HCT116 (cell line): ENCODE measurements at regions not wholly inside any gene's neighbourhood (a gene's known extent, or its start where the extent isn't known, plus 50 kb on each side); places are given as distances from the start of the nearest gene placed in this dataset.

Experiments used
- ATAC-seq: fragments of 200-7000 bp; cut with Tn5 transposase; 2 replicates; pipeline ENCODE4 v1.9.1; 2020; ENCODE audit warnings: mild to moderate bottlenecking, moderate library complexity
- BruUV-seq: library from RNA; stranded (reverse); fragments of 400-500 nt; replicated peaks from 2 replicates; lab custom pipeline; 2021; lab: Mats Ljungman, UMichigan
- CTCF ChIA-PET: fragments of 300-600 bp; sonication (Branson Sonifier 250); formaldehyde crosslinking; loops from one replicate; lab custom pipeline; 2021; ENCODE audit warnings: antibody characterized with exemption; lab: Charles Lee
- POLR2A ChIA-PET: fragments of 300-600, 350-600 bp; sonication (Branson Sonifier 250); formaldehyde crosslinking; loops from one replicate; lab custom pipeline; 2021; ENCODE audit warnings: antibody characterized with exemption; lab: Charles Lee
- RAD21 ChIA-PET, 2 experiments: fragments of 300-600 bp; sonication (Branson Sonifier 250); formaldehyde crosslinking; loops; one replicate each; lab custom pipeline; 2023; ENCODE audit warnings: low total read pairs in 2 of 2; ENCODE audit not compliant: uncharacterized antibody in 2 of 2, unreplicated experiment in 2 of 2, low non-redundant PET in 1 of 2; lab: Charles Lee
- DNase-seq: peaks from one replicate; pipeline ENCODE4 v3.0.0-alpha.2; 2010; ENCODE audit warnings: low read depth, low spot score
- H2AFZ ChIP-seq: fragments of 200-600 bp; shearing (Covaris generic), sonication (generic); 2 replicates; pipeline ENCODE4 v1.6.1; 2017; ENCODE audit warnings: low read depth, mixed run types, mixed read lengths, antibody characterized with exemption, low read length; ENCODE audit not compliant: poor library complexity, severe bottlenecking
- H3K27ac ChIP-seq: 2 replicates; pipeline ENCODE4 v1.5.1; 2012; ENCODE audit warnings: low read depth, low read length
- H3K27me3 ChIP-seq: fragments of 200-600 bp; sonication (generic); 2 replicates; pipeline ENCODE4 v1.6.1; 2016; ENCODE audit warnings: mixed run types, low read length, mixed read lengths; ENCODE audit not compliant: insufficient read depth
- H3K36me3 ChIP-seq, 2 experiments: fragments of 200-500 bp in 1 of 2; fragments of 200-600 bp in 1 of 2; sonication (Bioruptor generic) in 1 of 2; sonication (generic) in 1 of 2; 2 replicates each; pipeline versions ENCODE4 v1.5.1 to v1.6.1; 2014 to 2016; ENCODE audit warnings: low read length in 2 of 2, inconsistent platforms in 1 of 2, mixed read lengths in 1 of 2, mixed run types in 1 of 2; ENCODE audit not compliant: insufficient read depth in 2 of 2, control insufficient read depth in 1 of 2
- H3K4me1 ChIP-seq, 2 experiments: fragments of 200-600 bp in 1 of 2; sonication (generic) in 1 of 2; 2 replicates each; pipeline versions ENCODE4 v1.5.1 to v1.6.1; 2012 to 2017; ENCODE audit warnings: low read length in 2 of 2, inconsistent platforms in 1 of 2, mild to moderate bottlenecking in 1 of 2, mixed read lengths in 1 of 2, mixed run types in 1 of 2, moderate library complexity in 1 of 2; ENCODE audit not compliant: insufficient read depth in 2 of 2, control insufficient read depth in 1 of 2
- H3K4me2 ChIP-seq: fragments of 200-600 bp; sonication (generic); 2 replicates; pipeline ENCODE4 v1.6.1; 2017; ENCODE audit warnings: mixed run types, low read length, mixed read lengths
- H3K4me3 ChIP-seq, 2 experiments: fragments of 200-600 bp in 1 of 2; sonication (generic) in 1 of 2; replicated peaks in 1 of 2; 2 replicates each; pipeline ENCODE4 v1.5.1; 2011 to 2016; ENCODE audit warnings: low read length in 2 of 2, control low read depth in 1 of 2, low read depth in 1 of 2, mild to moderate bottlenecking in 1 of 2, mixed read lengths in 1 of 2, mixed run types in 1 of 2
- H3K79me2 ChIP-seq: fragments of 200-600 bp; sonication (generic); 2 replicates; pipeline ENCODE4 v1.6.1; 2017; ENCODE audit warnings: mild to moderate bottlenecking, mixed run types, low read length, moderate library complexity, mixed read lengths; ENCODE audit not compliant: insufficient read depth
- H3K9ac ChIP-seq: fragments of 200-600 bp; sonication (generic); 2 replicates; pipeline ENCODE4 v1.6.1; 2016; ENCODE audit warnings: low read length, mixed read lengths
- H3K9me2 ChIP-seq: fragments of 200-600 bp; sonication (generic), shearing (Covaris generic); 2 replicates; pipeline ENCODE4 v1.6.1; 2017; ENCODE audit warnings: mixed run types, mild to moderate bottlenecking, moderate library complexity; ENCODE audit not compliant: insufficient read depth
- H3K9me3 ChIP-seq, 2 experiments: fragments of 200-500 bp in 1 of 2; fragments of 200-600 bp in 1 of 2; sonication (Bioruptor generic) in 1 of 2; sonication (generic) in 1 of 2; 2 replicates each; pipeline ENCODE4 v1.6.1; 2014 to 2017; ENCODE audit warnings: low read length in 2 of 2, mixed read lengths in 2 of 2, inconsistent platforms in 1 of 2, low read depth in 1 of 2, mild to moderate bottlenecking in 1 of 2, mixed run types in 1 of 2, moderate library complexity in 1 of 2; ENCODE audit not compliant: control insufficient read depth in 1 of 2, insufficient read depth in 1 of 2
- H4K20me1 ChIP-seq: fragments of 200-600 bp; sonication (generic), shearing (Covaris generic); 2 replicates; pipeline ENCODE4 v1.6.1; 2017; ENCODE audit warnings: mixed run types, mild to moderate bottlenecking, moderate library complexity; ENCODE audit not compliant: insufficient read depth
- ATF3 ChIP-seq: IDR thresholded peaks from 2 replicates; pipeline ENCODE4 v1.6.1; 2012
- POLR2A ChIP-seq: IDR thresholded peaks from 2 replicates; pipeline ENCODE4 v1.7.0; 2011; ENCODE audit warnings: borderline replicate concordance; ENCODE audit not compliant: insufficient read depth, insufficient read length; ENCODE audit errors: extremely low read depth
- YY1 ChIP-seq: IDR thresholded peaks from 2 replicates; pipeline ENCODE4 v1.6.1; 2011; ENCODE audit warnings: low read length, low read depth, moderate library complexity, mild to moderate bottlenecking; ENCODE audit not compliant: insufficient replicate concordance; ENCODE audit errors: extremely low read depth
- ZNF274 ChIP-seq: fragments of 200-500 bp; sonication (Bioruptor generic); IDR thresholded peaks from 2 replicates; pipeline ENCODE4 v1.6.1; 2014; ENCODE audit warnings: mild to moderate bottlenecking, low read depth, low read length, inconsistent platforms
- intact Hi-C: fragments of 100-400 bp; cut with micrococcal nuclease; formaldehyde crosslinking; loops from 2 replicates; pipeline ENCODE4 v1.10.0; 2022
- TF ChIP-seq, protein P1 (sequence below): IDR thresholded peaks from 2 replicates; pipeline ENCODE4 v1.6.1; 2012; ENCODE audit warnings: low read depth
- TF ChIP-seq, protein P2 (sequence below), 3 experiments: fragments of 200-600 bp in 1 of 3; sonication (generic) in 1 of 3; IDR thresholded peaks in 2 of 3; conservative IDR thresholded peaks in 1 of 3; 2 replicates each; pipeline ENCODE4 v1.5.1; 2012 to 2017; ENCODE audit warnings: low read depth in 2 of 3, low read length in 2 of 3, antibody characterized with exemption in 1 of 3, borderline replicate concordance in 1 of 3, control low read depth in 1 of 3, mild to moderate bottlenecking in 1 of 3, mixed read lengths in 1 of 3, mixed run types in 1 of 3, moderate library complexity in 1 of 3; ENCODE audit not compliant: insufficient read depth in 1 of 3
- TF ChIP-seq, protein P3 (sequence below): IDR thresholded peaks from 2 replicates; pipeline ENCODE4 v1.6.1; 2012

- H3K4me1 ChIP-seq = peaks cover 42 to 95% of the 10 kb centered on the region in 2 experiments
- H2AFZ ChIP-seq = no peak overlapping the region
- peak overlapping the region; percentile 57; the same call in 1 of the 2 replicates for H3K27ac ChIP-seq
- peaks cover 0 to 22% of the 10 kb centered on the region in 2 experiments; a peak in 2 of 4 replicates for H3K36me3 ChIP-seq
- no peak for DNase-seq
- ChIA-PET CTCF (interaction anchor here (1.2 to 2.1 kb wide), 4 partner anchors 15 to 552 kb away, joined by 3 to 10 read pairs (median 6); no protein-coding TSS in a partner anchor), POLR2A (no interaction called here), RAD21 (no interaction called here)
- peak overlapping the region; percentile 42 for H3K4me2 ChIP-seq
- peaks cover 100% of the 10 kb centered on the region for H3K79me2 ChIP-seq
- no TSS peak for BruUV-seq
- ATAC-seq = no peak
- no peaks in the 10 kb centered on the region for H3K9me2 ChIP-seq
- H3K9me3 ChIP-seq = no peaks in the 10 kb centered on the region
- peak overlapping the region; percentile 21 for H3K9ac ChIP-seq
- H4K20me1 ChIP-seq = peaks cover 6% of the 10 kb centered on the region; the same call in 1 of the 2 replicates
- intact Hi-C loops = loop anchor here (10.0 kb wide), 1 partner anchor 501 kb away; no protein-coding TSS in a partner anchor
- no peak for TF ChIP-seq YY1
- TF ChIP-seq, protein P1, sequence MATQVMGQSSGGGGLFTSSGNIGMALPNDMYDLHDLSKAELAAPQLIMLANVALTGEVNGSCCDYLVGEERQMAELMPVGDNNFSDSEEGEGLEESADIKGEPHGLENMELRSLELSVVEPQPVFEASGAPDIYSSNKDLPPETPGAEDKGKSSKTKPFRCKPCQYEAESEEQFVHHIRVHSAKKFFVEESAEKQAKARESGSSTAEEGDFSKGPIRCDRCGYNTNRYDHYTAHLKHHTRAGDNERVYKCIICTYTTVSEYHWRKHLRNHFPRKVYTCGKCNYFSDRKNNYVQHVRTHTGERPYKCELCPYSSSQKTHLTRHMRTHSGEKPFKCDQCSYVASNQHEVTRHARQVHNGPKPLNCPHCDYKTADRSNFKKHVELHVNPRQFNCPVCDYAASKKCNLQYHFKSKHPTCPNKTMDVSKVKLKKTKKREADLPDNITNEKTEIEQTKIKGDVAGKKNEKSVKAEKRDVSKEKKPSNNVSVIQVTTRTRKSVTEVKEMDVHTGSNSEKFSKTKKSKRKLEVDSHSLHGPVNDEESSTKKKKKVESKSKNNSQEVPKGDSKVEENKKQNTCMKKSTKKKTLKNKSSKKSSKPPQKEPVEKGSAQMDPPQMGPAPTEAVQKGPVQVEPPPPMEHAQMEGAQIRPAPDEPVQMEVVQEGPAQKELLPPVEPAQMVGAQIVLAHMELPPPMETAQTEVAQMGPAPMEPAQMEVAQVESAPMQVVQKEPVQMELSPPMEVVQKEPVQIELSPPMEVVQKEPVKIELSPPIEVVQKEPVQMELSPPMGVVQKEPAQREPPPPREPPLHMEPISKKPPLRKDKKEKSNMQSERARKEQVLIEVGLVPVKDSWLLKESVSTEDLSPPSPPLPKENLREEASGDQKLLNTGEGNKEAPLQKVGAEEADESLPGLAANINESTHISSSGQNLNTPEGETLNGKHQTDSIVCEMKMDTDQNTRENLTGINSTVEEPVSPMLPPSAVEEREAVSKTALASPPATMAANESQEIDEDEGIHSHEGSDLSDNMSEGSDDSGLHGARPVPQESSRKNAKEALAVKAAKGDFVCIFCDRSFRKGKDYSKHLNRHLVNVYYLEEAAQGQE = no peak
- TF ChIP-seq, protein P2, sequence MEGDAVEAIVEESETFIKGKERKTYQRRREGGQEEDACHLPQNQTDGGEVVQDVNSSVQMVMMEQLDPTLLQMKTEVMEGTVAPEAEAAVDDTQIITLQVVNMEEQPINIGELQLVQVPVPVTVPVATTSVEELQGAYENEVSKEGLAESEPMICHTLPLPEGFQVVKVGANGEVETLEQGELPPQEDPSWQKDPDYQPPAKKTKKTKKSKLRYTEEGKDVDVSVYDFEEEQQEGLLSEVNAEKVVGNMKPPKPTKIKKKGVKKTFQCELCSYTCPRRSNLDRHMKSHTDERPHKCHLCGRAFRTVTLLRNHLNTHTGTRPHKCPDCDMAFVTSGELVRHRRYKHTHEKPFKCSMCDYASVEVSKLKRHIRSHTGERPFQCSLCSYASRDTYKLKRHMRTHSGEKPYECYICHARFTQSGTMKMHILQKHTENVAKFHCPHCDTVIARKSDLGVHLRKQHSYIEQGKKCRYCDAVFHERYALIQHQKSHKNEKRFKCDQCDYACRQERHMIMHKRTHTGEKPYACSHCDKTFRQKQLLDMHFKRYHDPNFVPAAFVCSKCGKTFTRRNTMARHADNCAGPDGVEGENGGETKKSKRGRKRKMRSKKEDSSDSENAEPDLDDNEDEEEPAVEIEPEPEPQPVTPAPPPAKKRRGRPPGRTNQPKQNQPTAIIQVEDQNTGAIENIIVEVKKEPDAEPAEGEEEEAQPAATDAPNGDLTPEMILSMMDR (IDR thresholded peaks at IDR 0.05 in 2 of 3, conservative IDR thresholded peaks at IDR 0.05 in 1 of 3; ENCODE audit: borderline replicate concordance in 1 of 3, insufficient read depth in 1 of 3, low read depth in 2 of 3, low read length in 2 of 3) = no peak
- TF ChIP-seq, protein P3, sequence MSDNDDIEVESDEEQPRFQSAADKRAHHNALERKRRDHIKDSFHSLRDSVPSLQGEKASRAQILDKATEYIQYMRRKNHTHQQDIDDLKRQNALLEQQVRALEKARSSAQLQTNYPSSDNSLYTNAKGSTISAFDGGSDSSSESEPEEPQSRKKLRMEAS = no peak
- no peak for TF ChIP-seq ZNF274
- no peak for TF ChIP-seq ATF3
- no peak for TF ChIP-seq POLR2A
- TF ChIP-seq, all 23 proteins: peak for 0
- H3K27me3 ChIP-seq = no peaks in the 10 kb centered on the region
- no peak overlapping the region for H3K4me3 ChIP-seq
These were observed 622.9 kb upstream of the DIPK2B start for GRCh38 chrX:45823536-45823935.
